PFSK-1 (cell line): ENCODE measurements at regions not wholly inside any gene's neighbourhood (a gene's known extent, or its start where the extent isn't known, plus 50 kb on each side); places are given as distances from the start of the nearest gene placed in this dataset.

Experiments used
- FOXP2 ChIP-seq: optimal IDR thresholded peaks from 2 replicates; pipeline ENCODE3; 2011; ENCODE audit warnings: borderline replicate concordance, control low read depth, inconsistent platforms; ENCODE audit not compliant: insufficient read depth; ENCODE audit errors: extremely low read length, extremely low read depth
- POLR2AphosphoS5 ChIP-seq: IDR thresholded peaks from 2 replicates; pipeline ENCODE4 v1.6.1; 2012; ENCODE audit warnings: low read depth, mild to moderate bottlenecking, control low read depth, low read length, moderate library complexity
- REST ChIP-seq, 2 experiments: IDR thresholded peaks; 2 replicates each; pipeline versions ENCODE4 v1.6.1 to v1.8.0; 2011 to 2012; ENCODE audit warnings: low read depth in 2 of 2, low read length in 2 of 2, control low read depth in 1 of 2, inconsistent platforms in 1 of 2, mild to moderate bottlenecking in 1 of 2, moderate library complexity in 1 of 2; ENCODE audit not compliant: insufficient read depth in 1 of 2
- SIN3A ChIP-seq: IDR thresholded peaks from 2 replicates; pipeline ENCODE4 v1.6.1; 2012; ENCODE audit warnings: mild to moderate bottlenecking, low read length, moderate library complexity, borderline replicate concordance; ENCODE audit not compliant: insufficient read depth
- TAF1 ChIP-seq: IDR thresholded peaks from 2 replicates; pipeline ENCODE4 v1.6.1; 2012; ENCODE audit warnings: low read length, control low read depth, borderline replicate concordance; ENCODE audit not compliant: insufficient read depth

GRCh38 chr6:141041596-141042087, 1091.1 kb upstream of the GJE1 start:
- TF ChIP-seq POLR2AphosphoS5 (no peak), REST (IDR thresholded peaks at IDR 0.05; ENCODE audit: insufficient read depth in 1 of 2, low read depth in 2 of 2, low read length in 2 of 2) (no peak), TAF1 (no peak), FOXP2 (no peak), SIN3A (no peak)
